ENCODE measurements at regions not wholly inside any gene's neighbourhood (a gene's known extent, or its start where the extent isn't known, plus 50 kb on each side); places are given as distances from the start of the nearest gene placed in this dataset.

DNA sequence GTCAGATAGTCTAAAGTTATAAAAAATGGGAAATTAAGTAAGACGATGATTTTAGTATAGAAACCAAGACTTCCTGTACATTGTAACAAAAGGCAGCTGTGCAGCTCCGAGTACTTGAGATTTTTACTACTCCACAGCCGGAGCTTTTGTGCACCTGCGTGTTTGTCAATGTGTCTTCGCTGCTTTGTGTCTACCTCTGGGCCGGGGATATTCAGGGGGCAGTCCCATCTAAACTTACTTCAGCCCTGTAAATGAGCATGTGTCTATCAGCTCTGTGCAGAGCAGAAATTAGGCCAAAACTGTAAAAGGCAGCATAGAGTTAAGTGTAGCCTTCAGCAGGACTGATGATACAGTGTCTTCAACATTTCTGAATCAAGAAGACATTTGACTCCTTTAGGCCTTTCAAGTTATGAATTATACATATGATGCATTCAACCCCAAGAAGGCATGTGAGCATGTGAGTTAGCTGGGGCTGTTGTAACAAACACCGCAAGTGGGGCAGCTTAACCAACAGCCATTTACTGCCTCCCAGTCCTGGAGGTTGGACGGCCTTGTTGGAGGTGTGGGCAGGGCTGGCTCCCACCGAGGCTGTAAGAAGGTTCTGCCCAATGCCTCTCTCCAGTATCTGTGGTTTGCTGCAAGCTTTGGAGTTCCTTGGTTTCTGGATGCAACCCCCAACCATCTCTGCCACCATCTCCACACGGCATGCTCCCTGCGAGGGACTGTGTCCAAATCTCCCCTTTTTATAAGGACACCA lies 191.0 kb upstream of the IRS2 start:
- no peak for DNase-seq (ENCODE audit: low read depth)

DNA sequence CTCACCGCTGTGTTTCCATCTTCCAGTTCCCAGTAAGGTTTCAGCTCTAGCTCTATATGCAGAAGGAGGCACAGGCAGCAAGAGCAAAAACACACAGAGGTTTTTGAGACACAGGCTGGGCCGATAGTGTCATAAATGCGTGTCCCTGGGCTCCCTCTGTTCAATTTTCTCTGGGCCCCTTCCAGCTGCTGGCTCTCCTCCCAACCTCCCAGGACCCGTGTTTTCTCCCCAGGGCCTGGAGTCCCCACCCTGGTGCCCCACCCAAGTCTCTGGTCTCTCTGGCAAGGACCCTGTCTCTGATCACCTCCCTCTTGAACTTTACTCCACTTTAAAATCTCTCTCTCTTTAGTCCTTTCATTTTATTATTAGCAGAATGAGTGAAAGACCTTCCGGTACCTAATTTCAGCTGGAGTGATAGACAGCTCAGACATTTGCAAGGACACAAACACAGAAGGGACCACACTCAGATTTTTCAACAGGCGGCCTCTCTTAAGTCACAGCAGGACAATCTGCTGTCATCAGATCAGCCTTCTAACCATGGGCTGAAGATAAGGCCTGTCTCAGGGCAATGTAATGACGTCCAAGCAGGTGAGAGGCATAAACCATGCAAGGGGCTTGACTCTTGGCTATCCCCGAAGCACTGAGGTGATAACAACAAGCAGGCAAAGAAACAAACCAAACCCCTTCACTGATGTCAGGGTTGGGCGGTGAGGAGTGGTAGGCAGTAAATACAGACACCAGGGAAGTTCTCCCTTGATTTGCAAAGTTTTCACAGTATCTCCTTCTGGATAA lies 190.0 kb upstream of the IRS2 start:
- DNase-seq (ENCODE audit: low read depth): no peak

DNA sequence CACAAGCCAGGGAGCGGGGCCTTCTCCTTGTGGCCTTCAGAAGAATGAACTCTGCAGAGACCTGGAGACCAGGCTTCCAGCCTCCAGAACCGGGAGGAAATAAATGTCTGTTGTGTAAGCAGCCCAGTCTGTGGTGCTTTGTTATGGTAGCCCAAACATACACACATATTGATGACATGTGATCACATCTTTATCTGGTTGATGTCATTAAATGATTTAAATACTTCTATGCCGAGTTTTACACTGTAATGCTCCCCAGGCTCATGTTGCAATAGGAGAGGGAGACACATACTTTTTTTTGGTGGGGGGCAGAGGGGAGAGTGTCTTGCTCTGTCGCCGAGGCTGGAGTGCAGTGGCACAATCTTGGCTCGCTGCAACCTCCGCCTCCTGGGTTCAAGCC lies 188.0 kb upstream of the IRS2 start:
- no peak for DNase-seq (ENCODE audit: low read depth)

- no peak for DNase-seq (ENCODE audit: low read depth)
Measured at GRCh38 chr13:109973279-109973678, 186.9 kb upstream of the IRS2 start.

DNA sequence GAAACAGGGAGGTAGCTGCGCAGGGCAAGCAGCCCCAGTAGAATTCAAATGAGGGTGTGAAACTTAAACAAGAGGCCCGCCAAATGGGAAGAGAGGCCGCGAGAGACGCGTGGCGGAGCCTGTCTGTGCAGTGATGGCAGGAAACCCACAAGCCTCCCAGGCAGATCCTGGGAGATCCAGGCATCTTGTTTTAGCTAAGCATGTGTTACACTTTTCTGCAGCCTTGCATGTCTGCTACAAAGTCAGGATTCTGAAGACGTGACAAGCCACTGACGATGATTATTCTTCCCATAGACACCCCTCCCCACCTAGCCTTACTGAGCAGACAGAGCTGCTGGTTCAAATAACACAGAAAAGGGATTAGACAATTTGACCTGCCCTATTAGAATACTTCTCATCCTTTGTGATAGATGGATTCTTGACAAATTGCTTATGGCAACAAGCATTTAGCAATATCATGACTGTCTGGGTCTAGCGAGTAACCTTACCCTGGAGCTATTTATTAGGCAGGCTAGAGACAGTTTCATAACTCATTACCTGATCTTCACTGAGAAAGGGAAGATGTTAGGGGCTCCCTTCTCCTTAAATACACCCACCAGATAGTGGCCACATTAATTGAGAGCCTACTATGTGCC lies 185.2 kb upstream of the IRS2 start:
- DNase-seq (ENCODE audit: low read depth): no peak

DNA sequence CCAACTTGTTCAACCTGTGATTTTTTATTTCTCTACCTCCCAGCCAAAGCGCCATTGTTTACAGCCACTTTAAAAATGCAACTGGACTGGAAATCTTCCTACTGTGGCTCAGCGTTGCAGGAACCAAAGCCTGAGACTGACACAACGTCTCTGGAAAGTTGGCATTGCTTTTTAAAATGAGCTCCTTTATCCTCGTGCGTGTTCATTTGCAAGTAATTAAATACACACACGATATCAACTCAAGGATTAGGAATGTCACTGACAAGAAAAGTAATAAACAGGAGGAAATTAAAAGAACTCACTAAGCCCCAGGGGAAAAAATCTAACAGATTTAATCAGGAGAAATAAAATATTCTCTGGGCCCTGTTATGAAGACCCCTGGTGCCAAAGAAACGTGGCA lies 184.6 kb upstream of the IRS2 start:
- no peak for DNase-seq (ENCODE audit: low read depth)

- no peak for DNase-seq (ENCODE audit: low read depth)
Measured at GRCh38 chr13:109968876-109969577, 182.6 kb upstream of the IRS2 start.

GRCh38 chr13:109963960-109964563 lies 177.7 kb upstream of the IRS2 start:
- DNase-seq (ENCODE audit: low read depth): no peak

DNA sequence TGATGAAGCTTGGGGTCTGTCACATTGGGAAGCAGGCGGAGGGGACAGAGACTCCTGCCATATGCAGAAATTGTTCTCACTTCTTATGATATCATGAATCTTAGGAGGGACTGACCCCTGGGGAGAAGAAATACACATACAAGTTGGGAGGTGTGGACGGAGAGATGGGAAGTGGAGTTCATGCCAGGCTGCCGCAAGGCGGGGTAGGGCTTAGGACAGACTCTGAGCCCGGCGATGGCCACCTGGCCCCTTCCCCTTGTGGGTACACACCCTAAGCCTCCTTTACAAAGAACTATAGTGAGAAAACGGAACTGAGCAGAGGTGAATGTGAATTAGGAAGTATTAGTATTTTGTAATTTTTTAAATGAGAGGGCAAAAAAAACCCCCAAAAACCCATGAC lies 177.0 kb upstream of the IRS2 start:
- DNase-seq (ENCODE audit: low read depth): no peak

- DNase-seq (ENCODE audit: low read depth): no peak
Measured at GRCh38 chr13:109959903-109960302, 173.5 kb upstream of the IRS2 start.

- no peak for DNase-seq (ENCODE audit: low read depth)
Measured at GRCh38 chr13:109957875-109958274, 171.5 kb upstream of the IRS2 start.

- DNase-seq (ENCODE audit: low read depth): no peak
Measured at GRCh38 chr13:109955598-109955997, 169.2 kb upstream of the IRS2 start.

GRCh38 chr13:109954441-109954840 lies 168.1 kb upstream of the IRS2 start:
- no peak for DNase-seq (ENCODE audit: low read depth)

GRCh38 chr13:109951491-109951890 lies 165.1 kb upstream of the IRS2 start:
- DNase-seq (ENCODE audit: low read depth): no peak

DNA sequence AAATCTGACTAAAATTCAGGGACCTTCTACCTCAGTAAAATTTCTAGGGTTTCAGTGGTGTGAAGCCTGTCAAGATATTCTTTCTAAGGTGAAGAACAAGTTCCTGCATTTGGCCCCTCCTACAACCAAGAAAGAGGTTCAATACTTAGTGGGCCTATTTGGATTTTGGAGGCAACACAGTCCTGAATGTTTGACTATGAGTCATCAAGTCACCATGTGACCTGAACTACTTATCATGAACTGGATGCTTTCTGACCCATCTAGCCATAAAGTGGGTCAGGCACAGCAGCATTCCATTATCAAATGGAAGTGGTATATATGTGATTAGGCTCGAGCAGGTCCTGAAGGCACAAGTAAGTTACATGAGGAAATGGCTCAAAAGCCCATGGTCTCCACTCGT lies 163.0 kb upstream of the IRS2 start:
- DNase-seq (ENCODE audit: low read depth): no peak

DNA sequence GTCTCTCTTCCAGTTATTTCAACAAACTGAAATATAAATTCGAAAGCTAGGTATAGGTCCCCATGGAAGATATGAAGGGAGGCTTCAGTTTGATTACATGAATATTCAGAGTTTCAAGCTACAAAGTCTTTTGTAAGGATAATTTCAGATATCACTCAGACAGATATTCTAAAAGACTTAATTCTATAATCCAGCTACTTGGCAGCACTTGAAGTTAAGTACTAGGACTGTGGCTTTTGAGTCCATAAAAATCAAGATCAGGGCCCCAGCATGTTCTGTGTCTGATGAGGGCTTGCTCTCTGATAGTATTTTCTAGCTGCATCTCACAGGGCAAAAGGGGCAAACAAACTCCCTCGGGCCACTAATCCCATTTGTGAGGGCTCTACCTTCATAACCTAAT lies 160.6 kb upstream of the IRS2 start:
- no peak for DNase-seq (ENCODE audit: low read depth)

DNA sequence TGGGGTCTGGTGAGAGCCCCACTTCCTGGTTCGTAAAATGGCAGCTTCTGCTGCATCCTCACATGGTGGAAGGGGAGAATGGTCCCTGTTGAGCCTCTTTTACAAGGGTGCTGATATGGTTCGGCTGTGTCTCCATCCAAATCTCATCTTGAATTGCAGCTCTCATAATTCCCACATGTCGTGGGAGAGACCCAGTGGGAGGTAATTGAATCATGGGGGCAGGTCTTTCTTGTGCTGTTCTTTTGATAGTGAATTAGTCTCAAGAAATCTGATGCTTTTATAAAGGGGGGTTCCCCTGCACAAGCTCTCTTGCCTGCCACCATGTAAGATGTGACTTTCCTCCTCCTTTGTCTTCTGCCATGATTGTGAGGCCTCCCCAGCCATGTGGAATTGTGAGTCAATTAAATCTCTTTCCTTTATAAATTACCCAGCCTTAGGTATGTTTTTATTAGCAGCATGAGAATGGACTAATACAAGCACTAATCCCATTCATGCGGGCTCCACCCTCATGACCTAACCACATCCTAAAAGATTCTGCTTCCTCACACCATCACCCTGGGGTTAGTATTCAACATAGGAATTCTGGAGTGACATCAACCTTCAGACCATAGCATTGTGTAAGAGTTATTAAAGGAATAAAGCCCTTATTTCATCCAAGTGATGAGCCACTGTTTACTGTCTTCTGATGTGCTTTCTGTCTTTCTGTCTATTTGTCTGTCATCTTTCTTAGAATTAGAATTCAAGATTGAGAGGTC lies 159.0 kb upstream of the IRS2 start:
- DNase-seq (ENCODE audit: low read depth): no peak

- no peak for DNase-seq (ENCODE audit: low read depth)
Measured at GRCh38 chr13:109941951-109942350, 155.6 kb upstream of the IRS2 start.

GRCh38 chr13:109941221-109941620 lies 154.8 kb upstream of the IRS2 start:
- no peak for DNase-seq (ENCODE audit: low read depth)

GRCh38 chr13:109940637-109941036 lies 154.3 kb upstream of the IRS2 start:
- no peak for DNase-seq (ENCODE audit: low read depth)

GRCh38 chr13:109939838-109940237 lies 153.5 kb upstream of the IRS2 start:
- no peak for DNase-seq (ENCODE audit: low read depth)
